Astrocyte (in vitro differentiated cells and primary cell): ENCODE measurements at regions not wholly inside any gene's neighbourhood (a gene's known extent, or its start where the extent isn't known, plus 50 kb on each side); places are given as distances from the start of the nearest gene placed in this dataset.
"Not testable (repeated sequence)": the region's sequence is repeated elsewhere in the genome, so short reads cannot be mapped to it uniquely, and the experiment has no call there.

Experiments
- DNase-seq: peaks from one replicate; pipeline ENCODE4 v3.0.0-alpha.2; 2010; ENCODE audit warnings: low read depth
- FAIRE-seq: peaks from 2 replicates; lab custom pipeline; 2011; peaks lifted over from hg19 to GRCh38; lab: Jason Lieb, UNC
- H2AFZ ChIP-seq: 2 replicates; pipeline ENCODE4 v1.6.0; 2012; ENCODE audit warnings: low read depth, low read length, inconsistent platforms
- H3K27ac ChIP-seq: 2 replicates; pipeline ENCODE4 v1.5.1; 2011; ENCODE audit warnings: low read depth, low read length, inconsistent platforms
- H3K27me3 ChIP-seq: 2 replicates; pipeline ENCODE4 v1.6.0; 2011; ENCODE audit warnings: low read length, inconsistent platforms; ENCODE audit not compliant: insufficient read depth
- H3K36me3 ChIP-seq: 2 replicates; pipeline ENCODE4 v1.5.1; 2011; ENCODE audit warnings: low read length, inconsistent platforms; ENCODE audit not compliant: insufficient read depth
- H3K4me1 ChIP-seq: 2 replicates; pipeline ENCODE4 v1.5.1; 2011; ENCODE audit warnings: low read length, inconsistent platforms; ENCODE audit not compliant: insufficient read depth
- H3K4me2 ChIP-seq: 2 replicates; pipeline ENCODE4 v1.6.0; 2012; ENCODE audit warnings: low read length, inconsistent platforms
- H3K4me3 ChIP-seq: 2 replicates; pipeline ENCODE4 v1.5.1; 2011; ENCODE audit warnings: low read depth, mild to moderate bottlenecking, low read length, inconsistent platforms; ENCODE audit not compliant: insufficient read depth
- H3K79me2 ChIP-seq: 2 replicates; pipeline ENCODE4 v1.6.0; 2012; ENCODE audit warnings: mild to moderate bottlenecking, low read length, inconsistent platforms; ENCODE audit not compliant: insufficient read depth
- H3K9ac ChIP-seq: 2 replicates; pipeline ENCODE4 v1.6.0; 2012; ENCODE audit warnings: mild to moderate bottlenecking, low read length, inconsistent platforms
- H3K9me3 ChIP-seq: 2 replicates; pipeline ENCODE4 v1.5.1; 2012; ENCODE audit warnings: low read depth, mild to moderate bottlenecking, low read length, inconsistent platforms; ENCODE audit not compliant: insufficient read depth
- H4K20me1 ChIP-seq: 2 replicates; pipeline ENCODE4 v1.6.0; 2012; ENCODE audit warnings: low read length, inconsistent platforms; ENCODE audit not compliant: insufficient read depth
- H3K27ac Mint-ChIP-seq: one replicate; pipeline ENCODE4 v1.8.0; 2021; ENCODE audit warnings: mild to moderate bottlenecking, mixed read lengths; ENCODE audit not compliant: unreplicated experiment
- H3K27me3 Mint-ChIP-seq: one replicate; pipeline ENCODE4 v1.8.0; 2021; ENCODE audit warnings: low read depth, mixed read lengths; ENCODE audit not compliant: unreplicated experiment
- H3K36me3 Mint-ChIP-seq: one replicate; pipeline ENCODE4 v1.8.0; 2021; ENCODE audit warnings: low read depth, mixed read lengths; ENCODE audit not compliant: unreplicated experiment
- H3K4me1 Mint-ChIP-seq: one replicate; pipeline ENCODE4 v1.8.0; 2021; ENCODE audit warnings: low read depth, mixed read lengths; ENCODE audit not compliant: unreplicated experiment
- H3K4me3 Mint-ChIP-seq: one replicate; pipeline ENCODE4 v1.8.0; 2021; ENCODE audit warnings: mild to moderate bottlenecking, moderate library complexity, mixed read lengths; ENCODE audit not compliant: unreplicated experiment
- H3K9me3 Mint-ChIP-seq: one replicate; pipeline ENCODE4 v1.8.0; 2021; ENCODE audit warnings: mild to moderate bottlenecking, mixed read lengths; ENCODE audit not compliant: unreplicated experiment
- CTCF ChIP-seq: IDR thresholded peaks from 2 replicates; pipeline ENCODE4 v1.5.1; 2011; ENCODE audit warnings: low read depth, mild to moderate bottlenecking, inconsistent platforms, low read length, moderate library complexity; ENCODE audit not compliant: insufficient read depth
- EZH2 ChIP-seq: IDR thresholded peaks from 2 replicates; pipeline ENCODE4 v1.6.1; 2012; ENCODE audit warnings: mild to moderate bottlenecking, low read length, inconsistent platforms; ENCODE audit not compliant: insufficient read depth

- Mint-ChIP-seq H3K4me1 (no peaks in the 10 kb centered on the region), H3K36me3 (no peaks in the 10 kb centered on the region), H3K9me3 (no peaks in the 10 kb centered on the region), H3K4me3 (no peak overlapping the region), H3K27me3 (peaks cover 3% of the 10 kb centered on the region), H3K27ac (no peak overlapping the region)
- Histone ChIP-seq H3K4me1 (no peaks in the 10 kb centered on the region), H3K4me2 (no peak overlapping the region), H3K27me3 (no peaks in the 10 kb centered on the region), H3K9ac (no peak overlapping the region), H4K20me1 (no peaks in the 10 kb centered on the region), H3K36me3 (no peaks in the 10 kb centered on the region), H3K9me3 (no peaks in the 10 kb centered on the region), H3K79me2 (no peaks in the 10 kb centered on the region), H2AFZ (no peak overlapping the region), H3K4me3 (no peak overlapping the region), H3K27ac (no peak overlapping the region)
- no peak for TF ChIP-seq EZH2
- TF ChIP-seq CTCF, result no peak
- FAIRE-seq, result no peak
- DNase-seq, result no peak
Measured at GRCh38 chr16:60371591-60371990, 1637.5 kb upstream of the GOT2 start.

- no peak for TF ChIP-seq CTCF
- no peak for TF ChIP-seq EZH2
- Histone ChIP-seq H3K27ac (no peak overlapping the region), H2AFZ (no peak overlapping the region), H4K20me1 (no peaks in the 10 kb centered on the region), H3K9me3 (no peaks in the 10 kb centered on the region), H3K4me3 (no peak overlapping the region), H3K9ac (no peak overlapping the region), H3K27me3 (no peaks in the 10 kb centered on the region), H3K36me3 (no peaks in the 10 kb centered on the region), H3K4me1 (no peaks in the 10 kb centered on the region), H3K79me2 (no peaks in the 10 kb centered on the region), H3K4me2 (no peak overlapping the region)
- no peak overlapping the region for H3K4me3 Mint-ChIP-seq
- DNase-seq, result no peak
- peaks cover 3% of the 10 kb centered on the region for H3K27me3 Mint-ChIP-seq
- no peaks in the 10 kb centered on the region for H3K9me3 Mint-ChIP-seq
- no peak for FAIRE-seq
- no peaks in the 10 kb centered on the region for H3K36me3 Mint-ChIP-seq
- H3K4me1 Mint-ChIP-seq, result no peaks in the 10 kb centered on the region
- no peak overlapping the region for H3K27ac Mint-ChIP-seq
Measured at GRCh38 chr16:60367739-60368138, 1633.6 kb upstream of the GOT2 start.

GRCh38 chr16:60363566-60363965 lies 1629.5 kb upstream of the GOT2 start:
- TF ChIP-seq CTCF (no peak), EZH2 (no peak)
- H3K9me3 Mint-ChIP-seq, result no peaks in the 10 kb centered on the region
- H3K36me3 Mint-ChIP-seq, result no peaks in the 10 kb centered on the region
- H3K9me3 ChIP-seq, result no peaks in the 10 kb centered on the region
- H3K27me3 ChIP-seq, result no peaks in the 10 kb centered on the region
- no peak for DNase-seq
- no peaks in the 10 kb centered on the region for H3K36me3 ChIP-seq
- H3K4me3 ChIP-seq, result no peak overlapping the region
- H3K79me2 ChIP-seq, result no peaks in the 10 kb centered on the region
- H3K27ac Mint-ChIP-seq, result no peak overlapping the region
- H2AFZ ChIP-seq, result no peak overlapping the region
- H4K20me1 ChIP-seq, result no peaks in the 10 kb centered on the region
- peaks cover 7% of the 10 kb centered on the region for H3K27me3 Mint-ChIP-seq
- no peak overlapping the region for H3K4me3 Mint-ChIP-seq
- no peaks in the 10 kb centered on the region for H3K4me1 Mint-ChIP-seq
- H3K4me2 ChIP-seq, result no peak overlapping the region
- no peak for FAIRE-seq
- H3K27ac ChIP-seq, result no peak overlapping the region
- H3K9ac ChIP-seq, result no peak overlapping the region
- H3K4me1 ChIP-seq, result no peaks in the 10 kb centered on the region

GRCh38 chr16:60359866-60360265 lies 1625.8 kb upstream of the GOT2 start:
- not testable (repeated sequence) for H3K27ac ChIP-seq, H3K27ac Mint-ChIP-seq, H3K27me3 ChIP-seq, H3K36me3 ChIP-seq, H3K4me1 ChIP-seq, H3K4me3 Mint-ChIP-seq, FAIRE-seq, H3K4me2 ChIP-seq, H3K4me1 Mint-ChIP-seq, H2AFZ ChIP-seq, H4K20me1 ChIP-seq, H3K9me3 Mint-ChIP-seq, H3K79me2 ChIP-seq, H3K36me3 Mint-ChIP-seq, H3K4me3 ChIP-seq, H3K9me3 ChIP-seq, H3K27me3 Mint-ChIP-seq, H3K9ac ChIP-seq, DNase-seq
